ENCODE measurements at regions not wholly inside any gene's neighbourhood (a gene's known extent, or its start where the extent isn't known, plus 50 kb on each side); places are given as distances from the start of the nearest gene placed in this dataset.

DNA sequence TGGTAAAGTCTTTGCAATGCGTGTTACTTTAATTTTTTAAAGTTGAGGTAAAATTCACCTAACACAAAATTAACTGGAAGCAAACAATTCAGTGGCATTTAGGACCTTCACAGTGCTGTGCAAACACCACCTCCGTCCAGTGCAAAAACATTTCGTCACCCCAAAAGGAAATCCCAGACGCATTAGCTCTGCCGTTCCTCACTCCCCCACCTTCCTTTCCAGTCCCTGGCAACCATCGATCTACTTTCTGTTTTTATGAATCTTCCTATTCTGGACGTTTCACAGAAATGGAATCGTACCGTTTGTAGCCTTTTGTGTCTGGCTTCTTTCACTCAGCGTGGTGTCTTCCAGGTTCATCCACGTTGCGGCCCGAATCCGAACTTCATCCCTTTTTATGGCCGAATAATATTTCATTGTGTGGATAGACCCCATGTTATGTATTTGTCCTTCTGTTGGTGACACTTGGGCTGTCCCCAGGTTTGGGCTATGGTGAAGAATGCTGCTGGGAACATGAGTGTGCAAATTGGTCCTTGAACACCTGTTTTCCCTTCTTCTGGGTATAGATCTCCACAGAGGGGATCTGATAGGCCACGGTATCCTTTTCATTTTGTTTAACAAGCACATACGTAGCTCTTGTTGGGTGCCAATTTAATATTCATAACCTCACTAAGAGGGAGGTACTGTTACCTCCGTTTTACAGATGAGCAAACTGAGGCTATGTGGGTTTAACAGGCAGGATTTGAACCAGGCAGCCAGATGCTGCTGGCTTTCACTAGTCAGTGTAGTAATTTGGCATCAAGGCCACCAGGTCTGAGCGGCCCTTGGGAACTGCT, 232.0 kb upstream of the GSE1 start:
- DNase-seq = no peak

DNA sequence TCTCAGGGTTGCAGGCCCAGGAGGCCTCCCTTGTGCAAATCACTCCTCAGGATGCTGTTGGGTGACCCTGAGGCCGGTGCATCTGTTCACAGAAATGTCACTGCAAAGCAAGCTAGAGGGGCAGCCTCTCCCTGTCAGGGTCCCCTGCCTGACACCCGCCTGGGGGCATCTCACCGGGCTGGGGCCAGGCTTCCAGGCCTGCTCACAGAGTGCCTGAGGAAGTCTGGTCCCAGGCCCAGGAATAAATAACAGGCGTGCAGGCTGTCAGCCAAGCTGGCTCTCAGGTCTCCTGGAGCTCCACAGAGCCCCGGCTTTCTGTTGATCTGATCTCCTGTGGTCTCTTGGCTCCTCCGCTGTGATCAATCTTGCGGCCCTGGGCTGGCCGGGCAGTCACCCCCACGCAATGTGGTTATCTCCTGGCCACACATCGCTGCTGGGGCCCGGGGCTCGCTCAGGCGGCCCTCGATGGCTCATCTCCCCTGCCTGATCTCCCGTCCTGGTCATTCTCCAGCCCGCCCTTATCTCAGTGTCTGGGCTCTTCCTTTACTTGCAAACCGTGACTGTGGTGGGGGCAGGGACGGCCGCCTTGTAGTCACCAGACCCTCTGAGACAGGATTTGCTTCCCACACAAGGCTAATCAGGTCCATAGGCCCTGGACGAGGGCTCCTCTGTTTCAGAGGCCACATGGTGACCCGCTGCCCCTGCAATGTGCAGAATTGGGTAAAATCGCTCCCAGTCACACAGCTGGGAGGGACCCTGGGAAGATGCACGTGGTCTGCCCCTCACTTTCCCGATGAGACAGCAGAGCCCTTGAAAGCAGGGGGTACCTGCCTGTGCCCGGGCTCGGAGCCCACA, 231.2 kb upstream of the GSE1 start:
- DNase-seq = no peak

DNA sequence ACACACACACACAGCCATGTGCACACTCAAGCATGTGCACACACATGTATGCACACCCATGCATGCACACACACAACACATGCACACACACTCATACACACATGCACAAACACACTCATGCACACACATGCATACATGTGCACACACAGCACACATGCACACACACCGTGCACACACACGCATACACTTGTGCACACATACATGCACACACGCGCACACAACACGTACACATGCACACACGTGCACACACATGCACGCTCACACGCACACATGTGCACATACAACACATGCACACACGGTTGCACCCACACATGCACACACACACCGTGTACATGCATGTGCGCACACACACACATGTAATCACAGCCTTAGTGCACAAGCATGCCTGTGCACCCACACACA, 230.4 kb upstream of the GSE1 start:
- no peak for DNase-seq

DNA sequence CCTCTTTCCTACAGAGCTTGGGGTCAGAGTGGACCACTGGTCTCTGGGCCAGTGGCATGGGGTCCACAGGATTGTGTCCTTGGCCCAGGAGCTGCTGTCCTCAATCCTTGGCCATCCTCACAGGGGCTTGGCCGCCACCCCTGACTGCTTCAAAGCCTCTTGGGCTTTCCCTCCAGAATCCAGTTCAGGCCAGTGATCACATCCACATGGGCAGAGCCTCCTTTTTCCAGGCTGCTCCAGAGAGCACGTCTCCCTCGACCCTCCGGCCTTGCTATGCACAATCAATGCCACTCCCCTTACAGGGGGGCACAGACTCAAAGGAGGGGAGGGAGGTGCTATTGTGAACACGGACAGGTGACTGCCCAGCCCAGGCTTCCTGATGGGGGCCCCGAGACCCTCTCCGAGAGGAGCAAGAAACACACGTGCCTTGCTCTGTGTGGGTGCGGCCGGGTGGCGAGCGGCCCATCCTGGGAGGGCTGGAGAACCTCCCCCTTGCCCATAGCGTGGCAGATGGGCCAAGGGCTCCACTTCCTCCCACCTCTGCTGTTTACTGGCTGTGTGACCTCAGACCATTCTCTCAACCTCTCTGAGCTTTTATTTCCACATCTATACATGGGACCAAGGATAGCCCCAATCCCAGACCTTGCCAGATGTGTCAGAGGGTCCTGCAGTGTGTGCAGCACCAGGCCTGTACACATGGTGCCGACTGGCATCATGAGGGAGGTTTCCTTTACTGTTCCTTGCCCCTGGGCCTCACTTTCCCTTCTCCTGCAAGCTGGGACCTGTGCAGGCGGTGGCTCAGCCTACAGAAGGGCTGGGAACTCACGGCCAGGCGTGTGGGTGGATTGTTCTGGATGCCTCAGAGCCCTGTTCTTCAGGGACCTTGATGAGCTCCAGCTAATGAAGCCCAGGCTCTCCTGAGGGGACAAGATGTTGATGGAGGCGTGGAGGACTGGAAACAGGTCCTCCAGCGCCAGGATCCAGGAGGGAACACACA, 229.0 kb upstream of the GSE1 start:
- DNase-seq = no peak

DNA sequence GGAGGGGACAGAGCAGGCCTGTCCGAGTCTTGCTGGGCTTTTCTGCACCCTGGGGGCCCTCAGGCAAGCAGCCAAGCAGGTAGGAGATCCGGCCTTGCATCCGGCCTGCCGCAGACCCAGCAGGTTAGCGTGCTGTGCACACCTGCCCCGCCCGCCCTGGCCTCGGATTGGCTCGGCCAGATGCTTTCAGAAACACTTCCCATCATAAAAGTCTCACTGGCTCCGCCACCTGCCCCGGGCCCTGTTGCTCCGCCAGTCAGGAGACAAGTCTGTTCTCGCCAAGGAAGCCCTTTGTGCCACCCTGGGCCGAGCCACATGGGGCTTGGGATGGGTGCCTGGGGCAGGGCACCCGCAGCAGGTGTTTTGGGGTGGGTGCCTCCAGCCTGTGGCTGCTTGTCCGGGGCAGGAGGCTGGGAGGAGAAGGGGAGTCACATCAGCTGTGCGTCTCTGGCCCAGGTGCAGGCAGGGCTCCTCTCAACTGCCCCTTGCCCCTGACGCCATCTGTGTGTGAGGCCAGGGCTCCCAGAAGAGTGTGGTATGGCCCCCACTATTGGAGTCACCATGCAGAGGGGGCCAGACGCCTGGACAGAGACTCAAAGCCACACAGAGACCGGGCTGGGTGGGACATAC, 228.2 kb upstream of the GSE1 start:
- no peak for DNase-seq

DNA sequence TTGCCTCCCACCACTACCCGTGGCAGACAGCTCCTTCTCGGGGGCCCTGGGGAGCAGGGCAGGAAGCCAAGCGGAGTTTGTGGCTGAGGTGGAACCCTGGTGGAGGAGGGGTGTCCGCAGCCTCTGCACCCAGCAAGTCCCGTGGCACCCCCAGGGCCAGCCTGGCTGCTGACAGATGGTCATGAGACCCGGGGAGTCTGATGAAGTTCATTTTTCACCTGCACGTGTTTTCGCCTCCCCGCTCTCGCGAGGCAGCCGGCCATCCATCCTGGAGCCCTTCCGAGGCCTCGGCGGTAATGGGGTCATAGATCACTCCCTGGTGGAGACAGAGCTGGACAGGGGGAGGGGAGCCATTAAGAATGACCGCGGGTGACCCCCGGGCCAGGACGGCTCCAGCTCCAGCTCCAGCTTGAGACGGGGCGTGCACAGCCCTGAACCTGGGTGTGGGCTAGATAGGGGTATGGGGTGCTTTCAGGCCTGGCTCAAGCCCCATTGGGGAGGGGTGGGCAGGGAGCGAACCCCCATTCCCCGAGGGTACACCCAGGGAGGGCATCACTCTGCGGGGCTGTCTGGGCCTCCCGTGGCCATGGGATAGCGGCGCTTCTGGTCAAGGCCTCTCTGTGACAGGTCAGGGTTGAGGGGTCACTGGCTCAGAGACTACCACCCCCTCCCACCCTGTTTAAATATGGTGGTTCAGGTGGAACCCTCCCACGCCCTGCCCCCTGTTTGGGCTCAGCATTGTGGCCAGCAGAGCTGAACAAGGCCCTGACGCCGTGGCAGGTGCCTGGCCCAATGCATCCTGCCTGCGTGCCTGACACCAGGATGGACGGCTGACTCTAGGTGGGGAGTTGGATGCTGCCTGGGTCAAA, 227.4 kb upstream of the GSE1 start:
- DNase-seq = no peak

DNA sequence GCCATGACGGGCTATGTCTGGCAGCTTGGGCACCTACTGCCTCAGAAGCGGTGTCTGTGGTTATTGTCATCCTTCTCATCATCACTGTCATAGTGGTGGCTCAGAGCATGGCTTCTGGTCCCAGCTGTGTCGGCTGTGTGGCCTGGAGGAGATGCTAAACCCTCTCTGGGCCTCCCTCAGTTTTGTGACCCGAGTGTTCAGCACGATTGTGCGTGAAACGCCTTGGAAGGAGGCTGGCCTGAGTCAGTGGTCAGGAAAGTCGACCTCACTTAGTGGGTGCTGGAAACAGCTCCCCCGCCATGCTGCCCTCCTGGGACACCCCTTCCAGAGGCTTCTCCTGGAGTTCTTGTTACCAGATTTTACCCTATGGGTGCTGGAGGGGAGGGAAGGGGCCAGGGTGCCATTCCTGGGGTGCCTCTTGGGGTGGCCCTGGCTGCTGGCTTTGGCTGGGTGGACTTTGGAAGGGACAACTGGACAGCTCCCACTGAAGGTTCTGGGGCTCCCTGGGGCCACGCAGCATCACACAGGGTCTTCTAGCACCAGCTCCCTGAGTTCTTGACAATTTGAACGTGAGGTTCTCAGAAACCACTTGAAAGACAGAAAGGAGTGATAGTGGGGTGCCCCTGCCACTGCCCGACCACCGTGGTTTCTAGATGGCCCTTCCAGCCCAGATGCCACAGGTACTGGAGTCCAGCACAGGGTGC, 226.5 kb upstream of the GSE1 start:
- no peak for DNase-seq

DNA sequence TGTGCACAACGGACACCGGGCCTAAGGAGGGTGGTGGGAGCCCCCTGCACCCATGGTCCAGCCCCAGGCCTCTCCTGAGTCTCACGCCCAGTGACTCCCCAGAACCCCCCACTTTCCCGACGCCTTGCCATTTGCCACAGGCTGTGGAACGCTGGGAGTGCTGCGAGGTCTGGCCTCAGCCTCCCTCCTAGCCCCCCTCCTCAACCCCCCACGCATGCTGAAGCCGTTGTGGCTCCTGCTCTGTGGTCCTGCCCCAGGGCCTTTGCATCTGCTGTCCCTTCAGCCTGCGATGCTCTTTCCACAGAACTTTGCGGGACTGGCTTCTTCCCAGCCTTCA, 226.0 kb upstream of the GSE1 start:
- no peak for DNase-seq

DNA sequence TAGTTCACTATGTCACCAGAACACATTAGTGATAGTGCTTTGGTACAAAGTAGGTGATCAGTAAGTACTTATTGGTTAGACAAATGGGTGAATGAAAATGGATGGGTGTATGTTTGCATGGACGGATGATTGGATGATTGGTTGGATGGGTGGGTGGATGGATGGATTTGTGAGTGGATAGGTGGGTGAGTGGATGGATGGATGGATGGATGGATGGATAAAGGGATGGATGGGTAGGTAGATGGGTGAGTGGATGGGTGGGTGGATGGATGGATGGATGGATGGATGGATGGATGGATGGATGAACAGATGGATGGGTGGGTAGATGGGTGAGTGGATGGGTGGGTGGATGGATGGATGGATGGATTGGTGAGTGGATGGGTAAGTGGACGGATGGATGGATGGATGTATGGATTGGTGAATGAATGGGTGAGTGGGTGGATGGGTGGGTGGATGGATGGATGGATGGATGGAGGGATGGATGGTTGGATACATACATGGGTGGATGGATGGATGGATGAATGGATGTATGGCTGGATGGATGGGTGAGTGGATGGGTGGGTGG, 225.3 kb upstream of the GSE1 start:
- no peak for DNase-seq

DNA sequence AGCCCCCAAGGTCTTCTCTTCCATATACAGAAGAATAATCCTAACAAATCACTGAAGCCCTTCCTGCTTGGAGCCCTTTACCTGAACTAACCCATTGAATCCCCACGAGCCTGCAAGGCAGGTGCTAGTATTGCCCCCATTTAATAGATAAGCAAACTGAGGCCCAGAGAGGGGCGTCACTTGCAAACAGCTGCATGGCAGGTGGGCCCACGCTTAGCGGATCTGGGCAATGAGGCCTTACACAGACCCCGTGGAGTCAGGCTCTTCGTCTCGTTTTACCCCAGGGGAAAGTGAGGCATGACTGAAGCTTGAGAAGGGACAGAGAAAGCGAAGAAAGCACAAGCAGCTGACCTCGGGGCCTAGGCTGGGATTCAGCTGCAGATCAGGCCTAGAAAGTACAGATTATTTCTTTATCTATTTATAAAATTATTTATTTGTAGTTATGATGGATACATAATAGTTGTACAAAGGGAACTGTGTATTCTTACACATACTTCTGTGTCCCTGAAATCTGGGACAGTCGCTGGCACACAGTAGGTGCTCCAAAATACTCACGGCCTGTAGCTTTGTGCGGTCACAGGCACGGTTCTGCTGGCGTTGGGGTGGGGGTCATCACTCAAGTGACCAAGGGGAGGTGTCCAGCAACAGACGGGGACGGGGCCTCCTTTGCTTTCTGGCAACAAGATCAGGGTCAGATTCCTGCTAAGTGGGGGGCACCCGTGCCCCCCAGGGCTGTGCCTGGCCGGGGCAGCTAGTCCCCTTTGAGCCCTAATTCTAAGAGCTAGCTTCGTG, 223.2 kb upstream of the GSE1 start:
- no peak for DNase-seq

DNA sequence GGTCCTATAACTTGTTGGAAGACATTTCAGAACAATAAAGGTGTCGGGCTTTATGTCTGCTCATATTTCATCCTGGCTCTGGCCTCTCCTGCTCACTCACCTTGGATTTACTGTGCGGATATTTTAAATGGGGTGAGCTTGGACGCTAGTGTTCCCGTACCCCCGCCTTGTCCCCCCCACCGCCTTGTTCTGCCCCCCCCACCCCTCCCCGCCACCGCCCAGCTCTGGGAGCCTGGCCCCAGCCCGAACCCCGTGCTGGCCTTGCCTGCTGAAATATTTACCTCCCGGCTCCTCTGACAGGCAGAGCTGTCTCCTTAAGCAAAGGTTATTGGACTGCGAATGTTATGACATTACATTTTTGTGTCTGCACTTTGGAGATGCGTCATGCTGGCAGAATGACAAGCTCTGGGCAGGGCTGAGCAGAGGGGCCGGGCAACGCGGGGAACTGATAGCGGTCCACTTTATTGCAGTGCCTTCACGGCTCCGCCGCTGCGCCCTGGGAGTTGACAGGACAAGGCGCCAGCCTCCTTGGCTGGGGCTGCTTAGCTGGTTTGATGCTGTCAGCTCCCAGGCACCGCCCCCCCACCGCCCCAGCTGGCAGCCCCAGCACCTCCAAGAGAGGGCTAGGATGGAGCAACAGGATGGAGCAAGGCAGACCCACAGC, 222.5 kb upstream of the GSE1 start:
- no peak for DNase-seq

DNA sequence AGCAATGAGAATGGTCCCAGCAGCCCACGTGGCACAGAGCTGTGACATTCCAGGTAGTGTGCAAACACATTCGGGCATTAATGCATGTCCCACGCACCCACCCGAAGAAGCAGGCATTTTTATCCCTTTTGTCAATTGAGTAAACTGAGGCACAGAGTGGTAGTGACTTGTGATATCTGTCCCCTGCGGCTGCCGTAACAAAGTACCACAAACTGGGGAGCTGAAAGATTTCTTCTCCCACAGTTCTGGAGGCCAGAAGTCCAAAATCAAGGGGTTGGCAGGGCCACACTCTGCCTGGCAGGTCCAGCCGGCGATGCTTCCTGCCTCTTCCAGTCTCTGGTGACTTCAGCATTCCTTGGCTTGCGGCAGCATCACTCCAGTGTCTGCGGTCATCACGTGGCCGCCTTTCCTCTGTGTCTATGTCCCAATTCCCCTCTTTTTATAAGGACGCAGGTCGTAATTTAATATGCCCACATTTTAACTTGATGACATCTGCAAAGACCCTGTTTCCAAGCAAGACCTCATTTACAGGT, 221.9 kb upstream of the GSE1 start:
- no peak for DNase-seq

DNA sequence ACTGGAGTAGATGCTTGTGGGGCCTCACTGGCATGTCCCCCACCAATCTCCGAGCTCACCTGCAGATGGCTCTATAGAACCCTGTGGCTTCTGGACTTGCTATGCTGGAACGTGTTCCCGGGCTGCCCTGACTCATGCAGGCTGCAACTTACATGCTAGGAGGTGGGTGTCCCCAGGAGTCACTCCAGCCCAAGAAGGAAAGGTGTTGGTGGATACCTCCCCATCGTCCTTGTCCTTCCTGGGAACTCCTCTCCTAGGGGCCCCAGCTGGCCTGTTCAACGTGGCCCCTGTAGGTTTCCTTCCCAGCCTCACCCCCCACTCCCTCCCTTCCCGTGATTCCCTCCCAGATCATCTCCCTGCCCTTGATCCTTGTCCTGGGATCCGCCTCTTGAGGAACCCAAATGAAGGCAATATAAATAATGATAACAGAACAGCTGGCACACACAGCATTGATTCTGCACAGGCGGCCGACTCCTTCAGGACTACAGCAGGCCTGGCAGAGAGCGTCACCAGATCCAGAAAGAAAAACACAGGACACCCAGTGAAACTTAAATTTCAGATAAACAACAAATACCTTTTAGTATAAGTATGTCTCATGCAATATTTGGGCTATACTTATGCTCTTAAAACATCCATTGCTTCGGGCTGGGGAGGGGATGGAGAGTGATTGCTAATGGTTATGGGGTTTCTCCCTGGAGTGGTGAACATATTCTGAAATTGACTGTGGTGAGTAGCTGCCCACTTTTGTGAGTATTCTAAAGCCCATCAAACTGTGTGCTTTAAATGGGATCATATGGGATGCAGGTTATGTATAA, 221.1 kb upstream of the GSE1 start:
- DNase-seq = no peak

DNA sequence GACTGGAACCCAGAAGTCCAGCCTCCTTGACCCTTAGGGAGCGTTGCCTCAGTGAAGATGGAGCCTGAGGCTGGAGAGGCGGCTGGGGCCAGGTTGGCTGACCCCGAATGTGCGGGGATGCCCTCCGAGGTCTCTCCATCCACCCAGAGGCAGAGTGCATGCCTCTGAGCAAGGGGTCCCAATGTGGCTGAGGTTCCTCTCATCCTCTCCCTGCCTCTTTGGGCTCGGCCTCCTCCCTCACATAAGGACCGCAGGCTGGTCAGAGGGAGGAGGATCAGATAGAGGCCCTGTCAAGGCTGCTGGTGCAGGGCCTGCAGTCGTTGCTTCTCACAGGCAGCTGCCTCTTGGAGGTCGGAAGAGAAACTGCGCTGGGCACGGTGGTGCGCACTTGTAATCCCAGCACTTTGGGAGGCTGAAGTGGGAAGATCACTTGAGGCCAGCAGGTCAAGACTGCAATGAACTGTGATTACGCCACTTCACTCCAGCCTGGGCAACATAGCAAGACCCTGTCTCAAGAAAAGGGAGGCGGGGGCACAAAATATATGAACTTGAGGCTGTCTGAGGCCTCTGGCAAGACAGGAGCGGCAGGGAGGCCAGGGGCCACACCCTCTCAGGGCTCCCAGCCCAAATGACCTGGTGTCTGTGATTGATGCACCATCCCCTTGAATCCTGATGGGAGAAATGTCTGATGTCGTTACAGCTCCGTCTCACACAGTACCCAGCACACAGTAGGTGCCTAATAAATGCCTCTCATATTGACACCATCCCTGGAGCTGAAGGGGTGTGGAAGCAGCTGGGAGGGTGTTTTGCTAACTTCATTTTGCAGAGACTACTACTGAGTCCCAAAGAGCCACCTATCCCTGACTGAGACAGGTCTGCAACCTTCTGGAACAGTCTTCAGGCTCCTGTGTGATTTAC, 220.1 kb upstream of the GSE1 start:
- no peak for DNase-seq

DNA sequence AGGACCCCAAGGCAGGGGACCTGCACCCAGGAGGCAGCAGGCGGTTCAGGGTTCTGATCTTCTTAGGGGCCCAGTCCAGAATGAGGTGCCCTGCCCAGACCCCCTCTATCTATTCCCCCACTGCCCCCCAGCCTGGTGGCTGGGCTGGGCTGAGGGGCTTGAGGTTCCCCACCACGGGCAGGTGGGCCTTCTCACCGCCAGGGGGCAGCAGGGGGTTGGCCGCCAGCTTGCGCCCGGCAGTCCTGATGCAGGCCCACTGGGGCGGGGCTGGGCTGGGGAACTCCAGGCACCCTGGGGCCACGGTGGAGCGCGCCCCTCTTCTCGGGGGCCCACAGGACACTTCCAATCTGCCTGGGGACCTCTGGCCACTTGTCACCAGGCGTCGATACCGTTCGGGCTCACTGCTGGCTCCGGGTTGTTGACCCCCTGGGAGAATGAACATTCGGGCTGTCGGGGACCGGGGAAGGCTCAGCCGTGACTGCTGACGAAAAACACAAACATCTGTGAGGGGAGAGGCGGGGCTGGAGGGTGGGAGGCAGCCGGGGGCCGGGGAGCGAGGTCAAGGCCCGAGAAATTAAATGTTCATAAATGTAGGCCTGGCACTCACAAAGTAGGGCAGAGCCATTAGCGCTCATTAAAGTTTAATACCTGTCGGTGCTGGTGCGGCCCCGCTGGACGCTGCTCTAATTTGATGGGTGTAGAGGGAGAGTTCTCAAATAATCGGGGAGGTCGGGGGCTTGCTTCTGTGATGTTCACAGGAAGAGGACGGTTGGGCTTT, 219.3 kb upstream of the GSE1 start:
- peak; percentile 60 for DNase-seq

Measured in stimulated activated CD4-positive, alpha-beta T cell treated with anti-CD3 and anti-CD28 coated beads, Interleukin-1b, Interleukin-23, amount 100 ng/mL, for 48 hours (primary cell).